ENCODE measurements at regions not wholly inside any gene's neighbourhood (a gene's known extent, or its start where the extent isn't known, plus 50 kb on each side); places are given as distances from the start of the nearest gene placed in this dataset.

GRCh38 chr11:25734591-25735211, 597.2 kb upstream of the ANO3 start:
- no peaks in the 10 kb centered on the region for H3K27me3 ChIP-seq (ENCODE audit: insufficient read depth, low read length)
- no peaks in the 10 kb centered on the region for H3K9me2 ChIP-seq (ENCODE audit: insufficient read depth)
- no peak overlapping the region for H3K4me3 ChIP-seq (replicated peaks in 1 of 2; ENCODE audit: low read depth in 1 of 2, low read length in 2 of 2)
- H3K79me2 ChIP-seq (ENCODE audit: insufficient read depth, low read length), result no peaks in the 10 kb centered on the region
- ChIA-PET CTCF (no interaction called here), POLR2A (no interaction called here), RAD21 (ENCODE audit: low non-redundant PET in 1 of 2, low total read pairs in 2 of 2, uncharacterized antibody in 2 of 2, unreplicated experiment in 2 of 2) (no interaction called here)
- H3K27ac ChIP-seq (ENCODE audit: low read depth, low read length), result no peak overlapping the region
- no TSS peak for BruUV-seq (replicated peaks)
- TF ChIP-seq SIN3A (IDR thresholded peaks at IDR 0.05; ENCODE audit: low read depth) (no peak), EGR1 (IDR thresholded peaks at IDR 0.05; ENCODE audit: low read depth) (no peak), POLR2A (IDR thresholded peaks at IDR 0.05; ENCODE audit: borderline replicate concordance, extremely low read depth, insufficient read depth, insufficient read length) (no peak), ZFX (IDR thresholded peaks at IDR 0.05) (no peak), ATF3 (IDR thresholded peaks at IDR 0.05) (no peak), YY1 (IDR thresholded peaks at IDR 0.05; ENCODE audit: extremely low read depth, insufficient replicate concordance, low read depth, low read length) (no peak), FOSL1 (IDR thresholded peaks at IDR 0.05; ENCODE audit: low read depth) (no peak), EZH2phosphoT487 (IDR thresholded peaks at IDR 0.05; ENCODE audit: borderline replicate concordance) (no peak), SP1 (IDR thresholded peaks at IDR 0.05; ENCODE audit: low read depth) (no peak), TCF7L2 (IDR thresholded peaks at IDR 0.05; ENCODE audit: borderline replicate concordance, extremely low read depth, insufficient read depth, insufficient read length) (no peak), RAD21 (IDR thresholded peaks at IDR 0.05; ENCODE audit: low read depth) (no peak), EZH2 (IDR thresholded peaks at IDR 0.05) (no peak), CBX3 (IDR thresholded peaks at IDR 0.05; ENCODE audit: low read depth) (no peak), POLR2AphosphoS5 (IDR thresholded peaks at IDR 0.05; ENCODE audit: low read depth, low read length) (no peak), ZNF274 (IDR thresholded peaks at IDR 0.05; ENCODE audit: low read depth, low read length) (no peak), JUND (IDR thresholded peaks at IDR 0.05) (no peak), CEBPB (IDR thresholded peaks at IDR 0.05; ENCODE audit: low read depth) (no peak)
- TF ChIP-seq, protein P1, sequence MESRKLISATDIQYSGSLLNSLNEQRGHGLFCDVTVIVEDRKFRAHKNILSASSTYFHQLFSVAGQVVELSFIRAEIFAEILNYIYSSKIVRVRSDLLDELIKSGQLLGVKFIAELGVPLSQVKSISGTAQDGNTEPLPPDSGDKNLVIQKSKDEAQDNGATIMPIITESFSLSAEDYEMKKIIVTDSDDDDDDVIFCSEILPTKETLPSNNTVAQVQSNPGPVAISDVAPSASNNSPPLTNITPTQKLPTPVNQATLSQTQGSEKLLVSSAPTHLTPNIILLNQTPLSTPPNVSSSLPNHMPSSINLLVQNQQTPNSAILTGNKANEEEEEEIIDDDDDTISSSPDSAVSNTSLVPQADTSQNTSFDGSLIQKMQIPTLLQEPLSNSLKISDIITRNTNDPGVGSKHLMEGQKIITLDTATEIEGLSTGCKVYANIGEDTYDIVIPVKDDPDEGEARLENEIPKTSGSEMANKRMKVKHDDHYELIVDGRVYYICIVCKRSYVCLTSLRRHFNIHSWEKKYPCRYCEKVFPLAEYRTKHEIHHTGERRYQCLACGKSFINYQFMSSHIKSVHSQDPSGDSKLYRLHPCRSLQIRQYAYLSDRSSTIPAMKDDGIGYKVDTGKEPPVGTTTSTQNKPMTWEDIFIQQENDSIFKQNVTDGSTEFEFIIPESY (IDR thresholded peaks at IDR 0.05; ENCODE audit: extremely low read depth, insufficient replicate concordance, low read length), result no peak
- TF ChIP-seq, protein P2, sequence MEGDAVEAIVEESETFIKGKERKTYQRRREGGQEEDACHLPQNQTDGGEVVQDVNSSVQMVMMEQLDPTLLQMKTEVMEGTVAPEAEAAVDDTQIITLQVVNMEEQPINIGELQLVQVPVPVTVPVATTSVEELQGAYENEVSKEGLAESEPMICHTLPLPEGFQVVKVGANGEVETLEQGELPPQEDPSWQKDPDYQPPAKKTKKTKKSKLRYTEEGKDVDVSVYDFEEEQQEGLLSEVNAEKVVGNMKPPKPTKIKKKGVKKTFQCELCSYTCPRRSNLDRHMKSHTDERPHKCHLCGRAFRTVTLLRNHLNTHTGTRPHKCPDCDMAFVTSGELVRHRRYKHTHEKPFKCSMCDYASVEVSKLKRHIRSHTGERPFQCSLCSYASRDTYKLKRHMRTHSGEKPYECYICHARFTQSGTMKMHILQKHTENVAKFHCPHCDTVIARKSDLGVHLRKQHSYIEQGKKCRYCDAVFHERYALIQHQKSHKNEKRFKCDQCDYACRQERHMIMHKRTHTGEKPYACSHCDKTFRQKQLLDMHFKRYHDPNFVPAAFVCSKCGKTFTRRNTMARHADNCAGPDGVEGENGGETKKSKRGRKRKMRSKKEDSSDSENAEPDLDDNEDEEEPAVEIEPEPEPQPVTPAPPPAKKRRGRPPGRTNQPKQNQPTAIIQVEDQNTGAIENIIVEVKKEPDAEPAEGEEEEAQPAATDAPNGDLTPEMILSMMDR (IDR thresholded peaks at IDR 0.05 in 2 of 3, conservative IDR thresholded peaks at IDR 0.05 in 1 of 3; ENCODE audit: borderline replicate concordance in 1 of 3, insufficient read depth in 1 of 3, low read depth in 2 of 3, low read length in 2 of 3), result no peak
- TF ChIP-seq, protein P3, sequence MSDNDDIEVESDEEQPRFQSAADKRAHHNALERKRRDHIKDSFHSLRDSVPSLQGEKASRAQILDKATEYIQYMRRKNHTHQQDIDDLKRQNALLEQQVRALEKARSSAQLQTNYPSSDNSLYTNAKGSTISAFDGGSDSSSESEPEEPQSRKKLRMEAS (IDR thresholded peaks at IDR 0.05), result no peak
- no peaks in the 10 kb centered on the region for H3K4me1 ChIP-seq (ENCODE audit: control insufficient read depth in 1 of 2, insufficient read depth in 2 of 2, low read length in 2 of 2)
- H4K20me1 ChIP-seq (ENCODE audit: insufficient read depth), result no peaks in the 10 kb centered on the region
- peaks cover 0 to 6% of the 10 kb centered on the region in 2 experiments; a peak in 1 of 4 replicates for H3K9me3 ChIP-seq (ENCODE audit: control insufficient read depth in 1 of 2, insufficient read depth in 1 of 2, low read depth in 1 of 2, low read length in 2 of 2)
- intact Hi-C loops (cut with micrococcal nuclease), result no loop called here
- no peak overlapping the region for H3K9ac ChIP-seq (ENCODE audit: low read length)
- no peak overlapping the region for H3K4me2 ChIP-seq (ENCODE audit: low read length)
- ATAC-seq (no peak), DNase-seq (ENCODE audit: low read depth, low spot score) (no peak)
- H3K36me3 ChIP-seq (ENCODE audit: control insufficient read depth in 1 of 2, insufficient read depth in 2 of 2, low read length in 2 of 2), result no peaks in the 10 kb centered on the region
- H2AFZ ChIP-seq (ENCODE audit: low read depth, low read length, poor library complexity, severe bottlenecking), result no peak overlapping the region

Measured in HCT116 (cell line).